BE2C (cell line): ENCODE measurements at regions not wholly inside any gene's neighbourhood (a gene's known extent, or its start where the extent isn't known, plus 50 kb on each side); places are given as distances from the start of the nearest gene placed in this dataset.

Source experiments
- DNase-seq: peaks from one replicate; pipeline ENCODE4 v3.0.0-alpha.2; 2020
- H3K27me3 ChIP-seq: fragments of 250-450 bp; sonication (Bioruptor Pico); 2 replicates; pipeline ENCODE4 v1.5.1; 2020; ENCODE audit warnings: mild to moderate bottlenecking
- H3K36me3 ChIP-seq: fragments of 250-450 bp; sonication (Bioruptor Pico); 2 replicates; pipeline ENCODE4 v1.5.1; 2020; ENCODE audit warnings: mild to moderate bottlenecking
- H3K4me1 ChIP-seq: fragments of 250-450 bp; sonication (Bioruptor Pico); 2 replicates; pipeline ENCODE4 v1.5.1; 2020
- H3K4me3 ChIP-seq: 2 replicates; pipeline ENCODE4 v1.5.1; 2011; ENCODE audit warnings: low read depth, low read length
- H3K9me3 ChIP-seq: fragments of 250-450 bp; sonication (Bioruptor Pico); 2 replicates; pipeline ENCODE4 v1.5.1; 2020
- TF ChIP-seq, protein P1 (sequence below): IDR thresholded peaks from 2 replicates; pipeline ENCODE4 v1.5.1; 2012; ENCODE audit warnings: mild to moderate bottlenecking, low read depth, low read length

- Histone ChIP-seq H3K4me1 (peaks cover 20% of the 10 kb centered on the region), H3K27me3 (no peaks in the 10 kb centered on the region), H3K9me3 (no peaks in the 10 kb centered on the region), H3K36me3 (peaks cover 14% of the 10 kb centered on the region), H3K4me3 (no peak overlapping the region)
- TF ChIP-seq, protein P1, sequence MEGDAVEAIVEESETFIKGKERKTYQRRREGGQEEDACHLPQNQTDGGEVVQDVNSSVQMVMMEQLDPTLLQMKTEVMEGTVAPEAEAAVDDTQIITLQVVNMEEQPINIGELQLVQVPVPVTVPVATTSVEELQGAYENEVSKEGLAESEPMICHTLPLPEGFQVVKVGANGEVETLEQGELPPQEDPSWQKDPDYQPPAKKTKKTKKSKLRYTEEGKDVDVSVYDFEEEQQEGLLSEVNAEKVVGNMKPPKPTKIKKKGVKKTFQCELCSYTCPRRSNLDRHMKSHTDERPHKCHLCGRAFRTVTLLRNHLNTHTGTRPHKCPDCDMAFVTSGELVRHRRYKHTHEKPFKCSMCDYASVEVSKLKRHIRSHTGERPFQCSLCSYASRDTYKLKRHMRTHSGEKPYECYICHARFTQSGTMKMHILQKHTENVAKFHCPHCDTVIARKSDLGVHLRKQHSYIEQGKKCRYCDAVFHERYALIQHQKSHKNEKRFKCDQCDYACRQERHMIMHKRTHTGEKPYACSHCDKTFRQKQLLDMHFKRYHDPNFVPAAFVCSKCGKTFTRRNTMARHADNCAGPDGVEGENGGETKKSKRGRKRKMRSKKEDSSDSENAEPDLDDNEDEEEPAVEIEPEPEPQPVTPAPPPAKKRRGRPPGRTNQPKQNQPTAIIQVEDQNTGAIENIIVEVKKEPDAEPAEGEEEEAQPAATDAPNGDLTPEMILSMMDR = no peak
- DNase-seq = peak; percentile 47
Measured at GRCh38 chr4:41437111-41437536, 100.8 kb upstream of the LIMCH1 start.

DNA sequence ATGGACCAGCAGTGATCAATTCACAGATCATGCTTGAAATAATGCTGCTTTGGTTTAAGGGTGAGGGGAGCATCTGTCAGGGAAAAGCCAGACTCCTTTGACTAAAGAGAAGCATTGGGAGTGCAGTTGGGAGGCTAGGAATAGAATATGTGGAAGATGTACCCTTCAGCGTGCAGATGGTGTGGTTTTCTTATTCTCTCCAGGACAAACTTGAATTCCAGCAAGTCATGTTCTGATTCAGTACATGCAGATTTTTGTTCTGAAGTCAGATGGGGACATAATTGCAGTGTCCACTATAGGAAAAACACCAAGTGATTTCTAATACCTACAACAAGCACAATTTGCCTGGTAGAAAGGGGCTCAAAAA is 99.0 kb upstream of the LIMCH1 start:
- peaks cover 14% of the 10 kb centered on the region for H3K36me3 ChIP-seq
- TF ChIP-seq, protein P1 = no peak
- H3K4me1 ChIP-seq = peaks cover 22% of the 10 kb centered on the region
- DNase-seq = no peak
- no peak overlapping the region for H3K4me3 ChIP-seq
- H3K27me3 ChIP-seq = no peaks in the 10 kb centered on the region
- H3K9me3 ChIP-seq = no peaks in the 10 kb centered on the region

- peaks cover 11% of the 10 kb centered on the region for H3K36me3 ChIP-seq
- TF ChIP-seq, protein P1 = no peak
- H3K27me3 ChIP-seq = no peaks in the 10 kb centered on the region
- no peaks in the 10 kb centered on the region for H3K9me3 ChIP-seq
- no peak for DNase-seq
- peaks cover 17% of the 10 kb centered on the region for H3K4me1 ChIP-seq
- no peak overlapping the region for H3K4me3 ChIP-seq
Measured at GRCh38 chr4:41442810-41443209, 95.1 kb upstream of the LIMCH1 start.

GRCh38 chr4:41443340-41444079 is 94.4 kb upstream of the LIMCH1 start:
- no peak for DNase-seq
- TF ChIP-seq, protein P1 = no peak
- Histone ChIP-seq H3K36me3 (peaks cover 9% of the 10 kb centered on the region; the same call in 1 of the 2 replicates), H3K4me1 (peaks cover 17% of the 10 kb centered on the region), H3K4me3 (no peak overlapping the region), H3K9me3 (no peaks in the 10 kb centered on the region), H3K27me3 (no peaks in the 10 kb centered on the region)

- H3K4me3 ChIP-seq = no peak overlapping the region
- H3K9me3 ChIP-seq = no peaks in the 10 kb centered on the region
- H3K36me3 ChIP-seq = peaks cover 4% of the 10 kb centered on the region; the same call in 1 of the 2 replicates
- peaks cover 19% of the 10 kb centered on the region for H3K4me1 ChIP-seq
- TF ChIP-seq, protein P1 = no peak
- no peak for DNase-seq
- H3K27me3 ChIP-seq = no peaks in the 10 kb centered on the region
Measured at GRCh38 chr4:41446391-41446790, 91.6 kb upstream of the LIMCH1 start.

DNA sequence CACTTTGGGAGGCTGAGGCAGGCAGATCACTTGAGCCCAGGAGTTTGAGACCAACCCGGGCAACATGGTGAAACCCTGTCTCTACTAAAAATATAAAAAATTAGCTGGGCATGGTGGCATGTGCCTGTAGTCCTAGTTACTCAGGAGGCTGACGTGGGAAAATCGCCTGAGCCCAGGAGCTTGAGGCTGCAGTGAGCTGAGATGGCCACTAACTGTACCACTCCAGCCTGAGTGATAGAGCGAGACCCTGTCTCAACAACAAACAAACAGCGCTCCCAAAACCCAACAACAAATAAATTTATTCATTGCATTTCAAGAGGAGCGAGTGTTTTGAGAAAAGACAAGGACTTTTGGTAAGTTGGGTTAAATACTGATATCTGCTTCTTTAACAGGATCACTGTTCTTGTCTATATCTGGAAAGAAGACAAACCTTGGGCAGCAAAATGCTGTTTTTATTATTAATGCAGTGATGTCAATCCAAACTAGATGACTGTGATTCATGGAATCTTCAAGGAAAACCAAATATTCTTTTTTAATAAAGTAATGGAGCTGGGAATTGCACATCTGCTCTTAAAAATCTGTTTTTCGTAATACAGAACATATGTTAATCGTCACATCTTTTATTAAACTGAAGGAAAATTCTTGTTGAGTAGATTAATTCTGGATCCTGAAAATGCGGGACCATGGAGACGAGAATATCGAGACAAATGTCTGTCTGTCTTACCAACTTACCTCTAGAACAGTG is 90.8 kb upstream of the LIMCH1 start:
- H3K27me3 ChIP-seq = no peaks in the 10 kb centered on the region
- DNase-seq = no peak
- TF ChIP-seq, protein P1 = no peak
- peaks cover 4% of the 10 kb centered on the region; the same call in 1 of the 2 replicates for H3K36me3 ChIP-seq
- H3K4me1 ChIP-seq = peaks cover 19% of the 10 kb centered on the region
- no peak overlapping the region for H3K4me3 ChIP-seq
- H3K9me3 ChIP-seq = no peaks in the 10 kb centered on the region
